MM.1S (cell line): ENCODE measurements at regions not wholly inside any gene's neighbourhood (a gene's known extent, or its start where the extent isn't known, plus 50 kb on each side); places are given as distances from the start of the nearest gene placed in this dataset.

Experiments
- DNase-seq: peaks from one replicate; pipeline ENCODE4 v3.0.0-alpha.2; 2015
- H2AFZ ChIP-seq: fragments of 300-600 bp; sonication (generic); 2 replicates; pipeline ENCODE4 v1.6.0; 2016; ENCODE audit warnings: antibody characterized with exemption, low read length
- H3F3A ChIP-seq: fragments of 300-600 bp; sonication (generic); 2 replicates; pipeline ENCODE4 v1.6.1; 2016; ENCODE audit warnings: mild to moderate bottlenecking, antibody characterized with exemption, low read length, moderate library complexity, mixed read lengths; ENCODE audit not compliant: insufficient read depth
- H3K27ac ChIP-seq: fragments of 300-600 bp; sonication (generic); 2 replicates; pipeline ENCODE4 v1.5.1; 2016; ENCODE audit warnings: mild to moderate bottlenecking, low read length
- H3K27me3 ChIP-seq: fragments of 300-600 bp; sonication (generic); replicated peaks from 2 replicates; pipeline ENCODE4 v1.6.0; 2016; ENCODE audit warnings: low read length; ENCODE audit not compliant: insufficient read depth
- H3K36me3 ChIP-seq: fragments of 300-600 bp; sonication (generic); replicated peaks from 2 replicates; pipeline ENCODE4 v1.6.1; 2016; ENCODE audit warnings: mild to moderate bottlenecking, low read length, mixed read lengths; ENCODE audit not compliant: insufficient read depth
- H3K4me1 ChIP-seq: fragments of 300-600 bp; sonication (generic); 2 replicates; pipeline ENCODE4 v1.6.1; 2016; ENCODE audit warnings: low read length, mixed read lengths
- H3K4me2 ChIP-seq: fragments of 300-600 bp; sonication (generic); 2 replicates; pipeline ENCODE4 v1.6.0; 2016; ENCODE audit warnings: low read depth, low read length
- H3K4me3 ChIP-seq: fragments of 300-600 bp; sonication (generic); 2 replicates; pipeline ENCODE4 v1.5.1; 2016; ENCODE audit warnings: low read length, mixed read lengths
- H3K79me2 ChIP-seq: fragments of 300-600 bp; sonication (generic); 2 replicates; pipeline ENCODE4 v1.6.1; 2016; ENCODE audit warnings: mixed run types, low read length, mixed read lengths
- H3K9ac ChIP-seq: fragments of 300-600 bp; sonication (generic); 2 replicates; pipeline ENCODE4 v1.6.1; 2016; ENCODE audit warnings: low read length, mixed read lengths
- H3K9me2 ChIP-seq: fragments of 300-600 bp; sonication (generic); replicated peaks from 2 replicates; pipeline ENCODE4 v1.6.1; 2016; ENCODE audit warnings: mild to moderate bottlenecking, low read length, mixed read lengths; ENCODE audit not compliant: insufficient read depth
- H3K9me3 ChIP-seq: fragments of 300-600 bp; sonication (generic); replicated peaks from 2 replicates; pipeline ENCODE4 v1.6.1; 2016; ENCODE audit warnings: mild to moderate bottlenecking, low read length, mixed read lengths; ENCODE audit not compliant: insufficient read depth
- H4K20me1 ChIP-seq: fragments of 300-600 bp; sonication (generic); 2 replicates; pipeline ENCODE4 v1.6.1; 2016; ENCODE audit warnings: mild to moderate bottlenecking, low read length, moderate library complexity, mixed read lengths; ENCODE audit not compliant: insufficient read depth
- EZH2 ChIP-seq: fragments of 300-600 bp; sonication (generic); optimal IDR thresholded peaks from 2 replicates; pipeline ENCODE3; 2017; ENCODE audit warnings: low read depth, mild to moderate bottlenecking, antibody characterized with exemption, low read length, mixed read lengths
- EZH2phosphoT487 ChIP-seq: fragments of 300-600 bp; sonication (generic); IDR thresholded peaks from 2 replicates; pipeline ENCODE4 v1.6.1; 2018; ENCODE audit warnings: antibody characterized with exemption, low read length
- TF ChIP-seq, protein P1 (sequence below): fragments of 300-600 bp; sonication (generic); IDR thresholded peaks from 2 replicates; pipeline ENCODE4 v1.5.1; 2016; ENCODE audit warnings: antibody characterized with exemption, low read length, mixed read lengths

DNA sequence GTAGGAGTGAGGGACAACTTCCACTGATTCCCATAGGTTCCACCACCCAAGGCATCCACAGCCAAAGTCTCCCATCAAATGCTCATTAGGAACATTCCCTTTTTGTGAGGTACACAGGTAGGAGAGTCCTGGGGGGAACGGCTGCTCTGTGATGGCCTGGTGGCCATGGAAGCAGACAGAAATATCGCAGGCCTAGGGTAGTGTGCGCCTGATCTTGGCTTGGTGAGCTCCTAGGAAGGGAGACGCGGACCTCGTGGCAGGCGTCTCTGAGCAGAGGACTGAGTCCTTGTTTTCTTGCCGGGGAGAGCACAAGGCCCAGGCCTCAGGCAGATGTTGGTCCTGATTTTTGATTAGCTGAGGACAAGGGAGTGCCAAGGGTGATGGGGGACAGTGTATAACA lies 99.5 kb downstream of the SNRPN start:
- no peak for DNase-seq
- H3K79me2 ChIP-seq = no peaks in the 10 kb centered on the region
- no peaks in the 10 kb centered on the region for H3K4me1 ChIP-seq
- H3K27me3 ChIP-seq = no peaks in the 10 kb centered on the region
- no peak overlapping the region for H3K4me2 ChIP-seq
- no peak overlapping the region for H3K4me3 ChIP-seq
- 0 out of 2 replicates have a peak, but pooled peaks cover 3% of the 10 kb centered on the region for H3K9me3 ChIP-seq
- no peaks in the 10 kb centered on the region for H4K20me1 ChIP-seq
- TF ChIP-seq EZH2 = no peak
- TF ChIP-seq, protein P1, sequence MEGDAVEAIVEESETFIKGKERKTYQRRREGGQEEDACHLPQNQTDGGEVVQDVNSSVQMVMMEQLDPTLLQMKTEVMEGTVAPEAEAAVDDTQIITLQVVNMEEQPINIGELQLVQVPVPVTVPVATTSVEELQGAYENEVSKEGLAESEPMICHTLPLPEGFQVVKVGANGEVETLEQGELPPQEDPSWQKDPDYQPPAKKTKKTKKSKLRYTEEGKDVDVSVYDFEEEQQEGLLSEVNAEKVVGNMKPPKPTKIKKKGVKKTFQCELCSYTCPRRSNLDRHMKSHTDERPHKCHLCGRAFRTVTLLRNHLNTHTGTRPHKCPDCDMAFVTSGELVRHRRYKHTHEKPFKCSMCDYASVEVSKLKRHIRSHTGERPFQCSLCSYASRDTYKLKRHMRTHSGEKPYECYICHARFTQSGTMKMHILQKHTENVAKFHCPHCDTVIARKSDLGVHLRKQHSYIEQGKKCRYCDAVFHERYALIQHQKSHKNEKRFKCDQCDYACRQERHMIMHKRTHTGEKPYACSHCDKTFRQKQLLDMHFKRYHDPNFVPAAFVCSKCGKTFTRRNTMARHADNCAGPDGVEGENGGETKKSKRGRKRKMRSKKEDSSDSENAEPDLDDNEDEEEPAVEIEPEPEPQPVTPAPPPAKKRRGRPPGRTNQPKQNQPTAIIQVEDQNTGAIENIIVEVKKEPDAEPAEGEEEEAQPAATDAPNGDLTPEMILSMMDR = no peak
- no peak for TF ChIP-seq EZH2phosphoT487
- H2AFZ ChIP-seq = no peak overlapping the region
- H3K9me2 ChIP-seq = no peaks in the 10 kb centered on the region
- no peak overlapping the region for H3K27ac ChIP-seq
- no peaks in the 10 kb centered on the region; the same call in 1 of the 2 replicates for H3K36me3 ChIP-seq
- no peaks in the 10 kb centered on the region for H3F3A ChIP-seq
- no peak overlapping the region for H3K9ac ChIP-seq

DNA sequence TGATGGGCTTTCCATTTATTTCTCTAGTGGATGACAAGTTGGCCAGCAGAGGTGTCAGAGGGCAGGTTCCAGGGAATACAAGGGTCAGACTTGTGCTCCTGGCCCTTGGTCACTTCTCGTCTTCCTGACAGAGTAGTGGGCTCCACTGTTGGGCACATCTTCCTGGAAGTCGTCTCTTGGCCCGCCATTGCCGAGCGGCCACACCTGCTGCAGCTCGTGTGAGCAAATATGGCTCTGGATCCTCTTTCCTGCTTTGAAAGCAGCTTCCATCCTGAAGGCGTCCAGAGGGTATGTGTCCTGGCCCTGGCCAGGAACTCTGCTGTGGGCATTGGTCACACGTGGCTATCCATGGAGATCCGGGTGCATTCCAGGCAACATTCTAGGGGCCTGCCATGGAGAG lies 100.2 kb downstream of the SNRPN start:
- H3K27ac ChIP-seq = no peak overlapping the region
- H2AFZ ChIP-seq = no peak overlapping the region
- no peak overlapping the region for H3K4me3 ChIP-seq
- no peaks in the 10 kb centered on the region for H4K20me1 ChIP-seq
- H3K9me2 ChIP-seq = no peaks in the 10 kb centered on the region
- no peaks in the 10 kb centered on the region for H3K27me3 ChIP-seq
- no peaks in the 10 kb centered on the region for H3F3A ChIP-seq
- H3K4me2 ChIP-seq = no peak overlapping the region
- 0 out of 2 replicates have a peak, but pooled peaks cover 3% of the 10 kb centered on the region for H3K9me3 ChIP-seq
- DNase-seq = no peak
- no peaks in the 10 kb centered on the region; the same call in 1 of the 2 replicates for H3K36me3 ChIP-seq
- TF ChIP-seq EZH2 (no peak), EZH2phosphoT487 (no peak)
- TF ChIP-seq, protein P1 = no peak
- H3K4me1 ChIP-seq = no peaks in the 10 kb centered on the region
- no peaks in the 10 kb centered on the region for H3K79me2 ChIP-seq
- no peak overlapping the region for H3K9ac ChIP-seq

DNA sequence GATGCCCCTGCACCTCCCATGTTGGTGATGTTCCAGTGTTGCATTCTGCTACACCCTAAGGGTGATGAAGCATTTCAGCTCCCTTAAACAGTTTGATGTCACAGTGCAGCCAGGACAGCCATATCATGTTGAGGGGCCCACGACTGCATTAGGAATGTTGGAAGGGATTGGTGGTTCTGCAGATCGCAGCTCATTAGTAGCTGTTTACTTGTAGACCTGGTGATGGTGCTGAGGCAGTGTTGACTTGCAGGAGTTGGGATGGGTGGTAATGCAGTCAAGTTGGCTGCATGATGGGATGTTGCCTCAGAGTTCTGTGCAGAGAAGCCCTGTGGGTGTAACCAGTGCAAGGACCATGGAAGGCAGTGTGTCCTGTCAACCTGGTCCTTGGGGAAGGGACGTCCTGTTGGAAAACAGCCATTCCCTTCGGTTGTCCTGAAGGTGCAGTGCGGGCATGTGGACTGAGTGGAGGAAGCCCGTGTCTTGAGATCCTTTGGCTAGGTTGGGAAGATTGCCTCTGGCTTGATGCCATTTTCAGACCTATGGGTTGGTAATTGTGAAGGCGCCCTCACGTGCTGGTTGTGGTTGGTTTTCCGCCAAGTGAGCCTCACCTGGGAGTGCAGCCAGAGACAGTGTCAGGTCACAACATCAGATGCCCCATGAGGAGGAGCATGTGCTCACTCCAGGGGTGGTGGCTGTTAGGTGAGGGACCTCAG lies 100.7 kb downstream of the SNRPN start:
- H2AFZ ChIP-seq = no peak overlapping the region
- no peaks in the 10 kb centered on the region for H3K9me2 ChIP-seq
- no peak for DNase-seq
- no peak overlapping the region for H3K4me3 ChIP-seq
- H3K9ac ChIP-seq = no peak overlapping the region
- 0 out of 2 replicates have a peak, but pooled peaks cover 3% of the 10 kb centered on the region for H3K9me3 ChIP-seq
- H3K79me2 ChIP-seq = no peaks in the 10 kb centered on the region
- TF ChIP-seq EZH2phosphoT487 = no peak
- TF ChIP-seq EZH2 = no peak
- TF ChIP-seq, protein P1 = no peak
- no peaks in the 10 kb centered on the region; the same call in 1 of the 2 replicates for H3K36me3 ChIP-seq
- no peaks in the 10 kb centered on the region for H3K27me3 ChIP-seq
- no peak overlapping the region for H3K4me2 ChIP-seq
- no peaks in the 10 kb centered on the region for H4K20me1 ChIP-seq
- no peak overlapping the region for H3K27ac ChIP-seq
- H3F3A ChIP-seq = no peaks in the 10 kb centered on the region
- H3K4me1 ChIP-seq = no peaks in the 10 kb centered on the region
